ENCODE measurements at regions not wholly inside any gene's neighbourhood (a gene's known extent, or its start where the extent isn't known, plus 50 kb on each side); places are given as distances from the start of the nearest gene placed in this dataset.
"Not testable (repeated sequence)": the region's sequence is repeated elsewhere in the genome, so short reads cannot be mapped to it uniquely, and the experiment has no call there.

- DNase-seq = no peak
These were observed 101.6 kb upstream of the SP4 start for GRCh38 chr7:21326241-21326640.

DNA sequence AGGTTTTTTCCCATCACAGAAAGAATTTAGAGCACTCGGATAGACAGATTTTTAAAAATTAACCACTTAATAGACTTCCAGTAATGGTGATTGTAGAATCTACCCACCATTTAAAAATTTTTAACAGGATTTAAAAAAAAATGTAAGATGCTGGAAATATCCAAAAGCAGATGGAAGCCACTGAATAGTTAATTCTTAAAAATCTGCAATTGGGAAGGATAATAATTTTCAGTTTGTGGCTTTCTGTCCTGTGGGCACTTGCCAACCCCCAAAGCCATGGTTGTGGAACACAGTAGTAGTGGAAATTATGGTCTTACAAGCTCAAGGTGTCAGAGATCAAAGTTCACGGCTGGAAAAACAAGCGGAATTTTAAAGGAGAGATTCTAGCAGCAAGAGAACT, 101.0 kb upstream of the SP4 start:
- DNase-seq = no peak

GRCh38 chr7:21327422-21328409, 100.2 kb upstream of the SP4 start:
- no peak for DNase-seq

GRCh38 chr7:21330462-21331178, 97.3 kb upstream of the SP4 start:
- no peak for DNase-seq

- no peak for DNase-seq
These were observed 93.0 kb upstream of the SP4 start for GRCh38 chr7:21334906-21335305.

DNA sequence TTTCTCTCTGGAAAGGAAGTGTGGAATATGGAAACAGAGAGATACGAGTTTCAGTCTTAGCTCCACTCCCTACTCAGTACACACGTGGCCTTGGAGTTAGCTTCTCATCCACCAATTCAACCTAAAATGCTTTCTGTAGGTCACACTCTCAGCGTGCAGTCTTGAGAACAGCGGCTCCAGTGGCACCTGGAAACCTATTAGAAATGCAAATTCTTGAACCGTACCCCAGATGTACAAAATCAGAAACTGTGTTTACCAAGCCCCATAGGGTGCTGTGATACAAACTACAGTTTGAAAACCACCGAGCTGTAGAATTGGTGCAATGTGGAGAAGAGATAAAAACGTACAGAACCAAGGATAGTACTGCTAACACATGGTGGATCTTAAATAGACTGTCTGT, 91.1 kb upstream of the SP4 start:
- no peak for DNase-seq

- no peak for DNase-seq
These were observed 89.1 kb upstream of the SP4 start for GRCh38 chr7:21338728-21339164.

DNA sequence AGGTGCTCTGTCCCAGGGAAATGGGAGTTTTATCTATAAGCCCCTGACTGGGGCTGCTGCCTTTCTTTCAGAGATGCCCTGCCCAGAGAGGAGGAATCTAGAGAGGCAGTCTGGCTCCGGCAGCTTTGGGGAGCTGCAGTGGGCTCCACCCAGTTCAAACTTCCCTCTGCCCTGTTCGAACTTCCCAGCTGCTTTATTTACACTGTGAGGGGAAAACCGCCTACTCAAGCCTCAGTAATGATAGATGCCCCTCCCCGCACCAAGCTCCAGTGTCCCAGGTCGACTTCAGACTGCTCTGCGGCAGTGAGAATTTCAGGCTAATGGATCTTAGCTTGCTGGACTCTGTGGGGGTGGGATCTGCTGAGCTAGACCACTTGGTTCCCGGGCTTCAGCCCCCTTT, 83.0 kb upstream of the SP4 start:
- DNase-seq = not testable (repeated sequence)

GRCh38 chr7:21345361-21345760, 82.5 kb upstream of the SP4 start:
- no peak for DNase-seq

- DNase-seq = no peak
These were observed 81.6 kb upstream of the SP4 start for GRCh38 chr7:21346297-21346696.

GRCh38 chr7:21352540-21353387, 75.1 kb upstream of the SP4 start:
- DNase-seq = no peak

DNA sequence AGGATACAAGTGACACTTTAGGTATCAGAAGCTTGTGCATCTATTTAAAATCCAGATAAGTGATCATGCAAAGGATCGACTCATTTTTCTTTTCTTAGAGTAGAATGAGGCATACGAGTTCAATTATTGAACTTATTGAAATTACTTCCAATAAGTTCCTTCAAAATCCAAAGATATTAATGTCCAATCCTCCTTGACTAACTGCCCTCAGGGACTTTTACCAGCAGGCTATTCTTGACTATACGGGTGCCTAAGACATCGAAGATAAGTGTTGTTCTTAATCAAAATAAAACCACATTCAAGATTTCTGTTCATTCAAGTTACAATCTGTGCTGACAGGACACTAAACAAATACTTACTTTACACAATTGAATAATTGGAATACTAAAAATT, 74.5 kb upstream of the SP4 start:
- no peak for DNase-seq

DNA sequence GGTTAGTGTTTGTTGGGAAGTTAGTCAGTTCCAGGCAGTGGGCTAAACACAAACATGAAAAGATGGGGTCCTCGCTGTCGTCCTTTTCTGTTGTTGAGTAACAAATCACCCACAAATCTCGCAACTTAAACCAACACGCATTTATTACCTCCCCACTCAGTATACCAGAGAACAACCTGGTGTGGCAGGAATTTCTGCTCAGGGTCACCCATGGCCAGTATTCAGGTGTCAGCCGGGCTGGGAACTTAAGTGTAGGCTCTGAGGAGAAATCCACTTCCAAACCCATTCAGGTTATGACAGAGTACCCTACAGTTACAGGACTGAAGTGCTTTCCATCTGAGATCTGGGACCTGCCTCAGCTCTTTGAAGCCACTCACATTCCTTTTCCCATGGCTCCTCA, 73.6 kb upstream of the SP4 start:
- DNase-seq = no peak

DNA sequence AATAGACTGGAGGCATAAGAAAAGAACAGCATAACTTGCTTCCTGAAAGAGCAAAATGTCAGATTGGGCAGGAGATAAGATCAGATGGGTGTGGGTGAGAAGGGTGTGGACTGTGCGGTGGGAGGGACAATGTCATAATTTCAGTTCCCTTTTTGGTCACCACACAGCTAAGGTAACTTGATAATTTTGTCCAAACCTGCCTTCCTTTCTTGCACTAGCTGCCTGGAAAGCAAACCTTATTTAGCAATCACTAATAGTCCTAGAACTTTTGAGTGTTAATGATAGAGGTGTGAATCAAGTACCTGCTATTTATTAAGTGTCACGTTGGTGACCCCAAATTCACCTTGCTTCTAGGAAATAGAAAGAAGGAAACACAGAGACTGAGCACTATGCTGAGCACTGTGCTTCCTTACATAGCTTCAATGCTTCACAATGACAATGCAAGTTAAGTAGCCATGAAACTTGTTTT, 72.4 kb upstream of the SP4 start:
- no peak for DNase-seq

GRCh38 chr7:21356616-21357015, 71.3 kb upstream of the SP4 start:
- no peak for DNase-seq

GRCh38 chr7:21357151-21358097, 70.5 kb upstream of the SP4 start:
- DNase-seq = no peak

DNA sequence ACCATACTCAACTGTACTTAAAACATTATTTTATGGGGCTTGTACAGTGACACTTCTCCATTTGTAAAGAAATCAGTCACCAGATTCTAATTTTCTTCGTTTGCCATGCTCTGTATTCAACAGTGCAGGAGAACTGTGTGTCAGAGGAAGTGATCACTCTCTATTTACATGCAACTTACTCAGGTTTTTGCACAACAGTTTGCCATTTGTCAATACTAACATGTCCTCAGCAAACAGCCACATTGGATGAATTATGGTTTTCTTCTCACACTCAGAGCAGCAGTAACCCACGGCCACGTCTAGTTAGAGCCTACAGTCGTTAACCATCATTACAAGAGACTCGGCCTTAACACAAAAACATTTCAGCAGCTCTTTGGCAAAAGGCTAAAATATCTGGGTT, 69.2 kb upstream of the SP4 start:
- DNase-seq = no peak

- DNase-seq = no peak
These were observed 68.7 kb upstream of the SP4 start for GRCh38 chr7:21359163-21359562.

- DNase-seq = no peak
These were observed 66.3 kb upstream of the SP4 start for GRCh38 chr7:21361413-21362125.

DNA sequence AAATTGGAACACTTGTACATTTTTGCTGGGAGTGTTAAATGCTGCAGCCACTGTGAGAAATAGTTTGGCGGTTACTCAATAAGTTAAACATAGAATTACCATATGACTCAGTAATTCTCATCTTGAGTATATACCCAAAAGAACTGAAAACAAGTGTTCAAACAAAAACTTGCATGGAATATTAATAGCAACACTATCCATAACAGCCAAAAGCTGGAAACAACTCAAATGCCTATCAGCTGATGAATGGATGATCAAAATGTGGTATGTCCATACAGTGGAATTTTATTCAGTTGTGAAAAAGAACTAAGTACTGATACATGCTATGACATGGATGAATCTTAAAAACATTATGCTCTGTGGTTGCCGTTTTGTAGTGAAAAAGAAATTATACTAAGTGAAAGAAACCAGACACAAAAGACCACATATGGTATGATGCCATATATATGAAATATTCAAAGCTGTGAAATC, 63.0 kb upstream of the SP4 start:
- no peak for DNase-seq
